MCF 10A (cell line): ENCODE measurements at regions not wholly inside any gene's neighbourhood (a gene's known extent, or its start where the extent isn't known, plus 50 kb on each side); places are given as distances from the start of the nearest gene placed in this dataset.
A peak's percentile ranks its signal among the peaks of the same experiment; 100 is the strongest.

Source experiments
- BruUV-seq: library from RNA; stranded (reverse); fragments of 400-500 nt; replicated peaks from 2 replicates; lab custom pipeline; 2021; lab: Mats Ljungman, UMichigan
- CTCF ChIA-PET: fragments of 300-600 bp; sonication (Branson Sonifier 250); formaldehyde crosslinking; extraction: SDS; loops from one replicate; lab custom pipeline; 2021; ENCODE audit warnings: antibody characterized with exemption, inconsistent platforms; lab: Yijun Ruan, JAX
- POLR2A ChIA-PET: fragments of 300-600, 350-650 bp; sonication (Branson Sonifier 250); formaldehyde crosslinking; extraction: SDS; loops from one replicate; lab custom pipeline; 2020; ENCODE audit warnings: antibody characterized with exemption, inconsistent platforms; lab: Yijun Ruan, JAX
- DNase-seq: peaks from one replicate; pipeline ENCODE4 v3.0.0-alpha.2; 2018; ENCODE audit not compliant: unreplicated experiment
- H3K27ac Mint-ChIP-seq: one replicate; pipeline ENCODE4 v1.8.0; 2022; ENCODE audit warnings: mild to moderate bottlenecking, low read depth, mixed read lengths; ENCODE audit not compliant: unreplicated experiment
- H3K27me3 Mint-ChIP-seq: one replicate; pipeline ENCODE4 v1.8.0; 2022; ENCODE audit warnings: mixed read lengths; ENCODE audit not compliant: insufficient read depth, unreplicated experiment
- H3K36me3 Mint-ChIP-seq: one replicate; pipeline ENCODE4 v1.8.0; 2022; ENCODE audit warnings: mild to moderate bottlenecking, moderate library complexity, mixed read lengths; ENCODE audit not compliant: insufficient read depth, unreplicated experiment
- H3K4me1 Mint-ChIP-seq: one replicate; pipeline ENCODE4 v1.8.0; 2022; ENCODE audit warnings: mixed read lengths; ENCODE audit not compliant: insufficient read depth, unreplicated experiment
- H3K4me3 Mint-ChIP-seq: one replicate; pipeline ENCODE4 v1.8.0; 2022; ENCODE audit warnings: mild to moderate bottlenecking, moderate library complexity, mixed read lengths; ENCODE audit not compliant: unreplicated experiment
- H3K9me3 Mint-ChIP-seq: one replicate; pipeline ENCODE4 v1.8.0; 2022; ENCODE audit warnings: mixed read lengths; ENCODE audit not compliant: unreplicated experiment
- intact Hi-C: fragments of 100-400 bp; cut with micrococcal nuclease; formaldehyde crosslinking; loops from 2 replicates; pipeline ENCODE4 v1.14.1; 2022
- TF ChIP-seq, protein P1 (sequence below): fragments of 200-600 bp; IDR thresholded peaks from one replicate; pipeline ENCODE4 v1.8.0; 2022; ENCODE audit warnings: antibody characterized with exemption, mild to moderate bottlenecking; ENCODE audit not compliant: unreplicated experiment

DNA sequence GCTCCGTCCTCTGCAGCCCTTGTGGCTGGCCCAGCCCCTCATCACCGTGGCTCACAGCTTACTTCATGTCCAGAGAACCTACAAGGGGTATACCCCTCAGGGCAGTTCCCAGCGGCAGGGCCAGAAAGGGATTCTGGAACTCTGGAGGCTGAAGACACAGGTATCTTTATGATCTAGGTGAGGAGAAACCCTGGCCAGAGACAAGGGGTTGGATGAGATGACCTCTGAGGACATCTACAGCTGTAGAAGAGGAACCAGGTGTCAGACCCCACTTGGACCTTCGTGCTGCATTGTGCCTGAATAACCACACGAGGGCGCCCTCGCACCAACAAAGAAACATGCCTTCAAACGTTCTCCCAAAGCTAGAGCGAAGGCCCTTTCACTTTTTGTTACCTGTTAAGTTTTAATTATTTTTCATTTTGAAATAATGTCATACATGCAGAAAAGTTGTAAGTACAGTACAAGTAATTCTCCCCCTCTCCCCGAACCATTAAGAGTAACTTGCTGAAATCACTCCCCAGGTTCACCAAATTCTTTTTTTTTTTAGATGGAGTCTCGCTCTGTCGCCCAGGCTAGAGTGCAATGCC lies 118.7 kb upstream of the SMAD3 start:
- Mint-ChIP-seq H3K36me3 (peaks cover 7% of the 10 kb centered on the region), H3K9me3 (no peaks in the 10 kb centered on the region), H3K27ac (no peak overlapping the region), H3K27me3 (no peaks in the 10 kb centered on the region), H3K4me3 (no peak overlapping the region), H3K4me1 (peaks cover 7% of the 10 kb centered on the region)
- DNase-seq = peak; percentile 83
- BruUV-seq = no TSS peak
- intact Hi-C loops = loop anchor here (1.0 to 5.0 kb wide), 6 partner anchors 101 to 890 kb away; partner anchors contain the start of gene SMAD3
- TF ChIP-seq, protein P1, sequence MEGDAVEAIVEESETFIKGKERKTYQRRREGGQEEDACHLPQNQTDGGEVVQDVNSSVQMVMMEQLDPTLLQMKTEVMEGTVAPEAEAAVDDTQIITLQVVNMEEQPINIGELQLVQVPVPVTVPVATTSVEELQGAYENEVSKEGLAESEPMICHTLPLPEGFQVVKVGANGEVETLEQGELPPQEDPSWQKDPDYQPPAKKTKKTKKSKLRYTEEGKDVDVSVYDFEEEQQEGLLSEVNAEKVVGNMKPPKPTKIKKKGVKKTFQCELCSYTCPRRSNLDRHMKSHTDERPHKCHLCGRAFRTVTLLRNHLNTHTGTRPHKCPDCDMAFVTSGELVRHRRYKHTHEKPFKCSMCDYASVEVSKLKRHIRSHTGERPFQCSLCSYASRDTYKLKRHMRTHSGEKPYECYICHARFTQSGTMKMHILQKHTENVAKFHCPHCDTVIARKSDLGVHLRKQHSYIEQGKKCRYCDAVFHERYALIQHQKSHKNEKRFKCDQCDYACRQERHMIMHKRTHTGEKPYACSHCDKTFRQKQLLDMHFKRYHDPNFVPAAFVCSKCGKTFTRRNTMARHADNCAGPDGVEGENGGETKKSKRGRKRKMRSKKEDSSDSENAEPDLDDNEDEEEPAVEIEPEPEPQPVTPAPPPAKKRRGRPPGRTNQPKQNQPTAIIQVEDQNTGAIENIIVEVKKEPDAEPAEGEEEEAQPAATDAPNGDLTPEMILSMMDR = peak; percentile 94
- CTCF ChIA-PET = interaction anchor here (0.6 to 4.1 kb wide), 38 partner anchors 10 to 1797 kb away, joined by 3 to 26 read pairs (median 4); no protein-coding TSS in a partner anchor
- POLR2A ChIA-PET = interaction anchor here (0.5 to 2.8 kb wide), 9 partner anchors 9 to 487 kb away, joined by 3 to 13 read pairs (median 5); no protein-coding TSS in a partner anchor

- TF ChIP-seq, protein P1 = no peak
- Mint-ChIP-seq H3K4me3 (no peak overlapping the region), H3K9me3 (no peaks in the 10 kb centered on the region), H3K36me3 (peaks cover 7% of the 10 kb centered on the region), H3K4me1 (peaks cover 7% of the 10 kb centered on the region), H3K27me3 (no peaks in the 10 kb centered on the region), H3K27ac (no peak overlapping the region)
- ChIA-PET CTCF (interaction anchor here (0.6 to 4.1 kb wide), 12 partner anchors 18 to 485 kb away, joined by 3 to 26 read pairs (median 6); no protein-coding TSS in a partner anchor), POLR2A (interaction anchor here (0.6 to 2.8 kb wide), 5 partner anchors 8 to 383 kb away, joined by 3 to 13 read pairs (median 5); no protein-coding TSS in a partner anchor)
- no peak for DNase-seq
- no TSS peak for BruUV-seq
- intact Hi-C loops = loop anchor here (5.0 kb wide), 3 partner anchors 100 to 295 kb away; partner anchors contain the start of gene SMAD3
Observed at GRCh38 chr15:66947471-66947870, 117.9 kb upstream of the SMAD3 start.

DNA sequence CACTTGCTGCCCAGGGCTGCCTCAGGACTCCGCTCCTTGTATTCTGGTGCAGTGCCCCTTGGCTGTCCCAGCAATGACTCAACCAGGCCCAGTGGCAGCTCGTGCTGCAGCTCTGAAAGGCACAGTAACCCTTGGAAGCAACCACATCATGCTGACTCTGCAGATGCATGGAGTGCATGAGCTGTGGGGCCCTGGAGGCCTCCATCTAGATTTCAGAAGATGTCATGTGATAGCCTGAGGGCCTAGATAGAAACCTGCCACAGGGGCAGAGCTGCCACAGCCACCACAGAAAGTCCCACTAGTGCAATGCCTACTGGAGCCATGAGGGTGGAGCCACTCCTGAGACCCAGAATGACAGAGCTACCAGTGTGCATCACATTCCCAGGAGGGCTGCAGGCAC lies 117.1 kb upstream of the SMAD3 start:
- Mint-ChIP-seq H3K36me3 (peaks cover 7% of the 10 kb centered on the region), H3K27me3 (no peaks in the 10 kb centered on the region), H3K4me3 (no peak overlapping the region), H3K27ac (no peak overlapping the region), H3K4me1 (peaks cover 7% of the 10 kb centered on the region), H3K9me3 (no peaks in the 10 kb centered on the region)
- intact Hi-C loops = loop anchor here (5.0 kb wide), 3 partner anchors 99 to 294 kb away; partner anchors contain the start of gene SMAD3
- peak; percentile 60 for DNase-seq
- CTCF ChIA-PET = interaction anchor here (0.8 to 3.0 kb wide), 6 partner anchors 16 to 359 kb away, joined by 3 to 16 read pairs (median 3); no protein-coding TSS in a partner anchor
- TF ChIP-seq, protein P1 = no peak
- POLR2A ChIA-PET = interaction anchor here (0.7 to 2.8 kb wide), 4 partner anchors 19 to 496 kb away, joined by 3 to 13 read pairs (median 4); no protein-coding TSS in a partner anchor
- BruUV-seq = no TSS peak

DNA sequence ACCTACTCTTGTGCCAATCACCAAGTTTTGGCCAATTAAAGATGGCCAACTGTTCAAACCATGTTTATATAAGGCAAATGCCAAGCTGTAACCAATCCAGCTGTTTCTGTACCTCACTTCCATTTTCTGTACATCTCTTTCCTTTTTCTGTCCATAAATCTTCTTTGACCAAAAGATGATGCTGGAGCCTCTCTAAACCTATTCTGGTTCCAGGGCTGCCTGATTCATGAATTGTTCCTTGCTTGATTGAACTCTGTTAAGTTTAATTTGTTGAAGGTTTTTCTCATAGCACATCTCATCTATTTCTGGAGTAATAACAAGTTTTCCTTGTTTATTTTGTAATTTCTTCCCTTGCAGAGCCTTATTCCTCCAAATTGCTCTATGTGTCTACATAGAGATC lies 115.3 kb upstream of the SMAD3 start:
- TF ChIP-seq, protein P1 = no peak
- H3K4me3 Mint-ChIP-seq = no peak overlapping the region
- no peaks in the 10 kb centered on the region for H3K9me3 Mint-ChIP-seq
- ChIA-PET POLR2A (interaction anchor here (0.7 to 1.4 kb wide), 3 partner anchors 55 to 353 kb away, joined by 3 to 5 read pairs (median 3); no protein-coding TSS in a partner anchor), CTCF (interaction anchor here (0.5 to 3.0 kb wide), 6 partner anchors 74 to 355 kb away, joined by 3 to 11 read pairs (median 4); no protein-coding TSS in a partner anchor)
- no peaks in the 10 kb centered on the region for H3K27me3 Mint-ChIP-seq
- intact Hi-C loops = loop anchor here (10.0 kb wide), 1 partner anchor 225 kb away; no protein-coding TSS in a partner anchor
- no TSS peak for BruUV-seq
- no peak overlapping the region for H3K27ac Mint-ChIP-seq
- peaks cover 7% of the 10 kb centered on the region for H3K4me1 Mint-ChIP-seq
- peaks cover under 1% of the 10 kb centered on the region for H3K36me3 Mint-ChIP-seq
- DNase-seq = no peak
